Urothelium cell line (cell line): ENCODE measurements at regions not wholly inside any gene's neighbourhood (a gene's known extent, or its start where the extent isn't known, plus 50 kb on each side); places are given as distances from the start of the nearest gene placed in this dataset.
"Not testable (repeated sequence)": the region's sequence is repeated elsewhere in the genome, so short reads cannot be mapped to it uniquely, and the experiment has no call there.

Experiments used
- DNase-seq: peaks from one replicate; pipeline ENCODE4 v3.0.0; 2011; ENCODE audit warnings: low spot score, mixed read lengths
- FAIRE-seq: peaks from 2 replicates; lab custom pipeline; 2011; peaks lifted over from hg19 to GRCh38; lab: Jason Lieb, UNC

DNA sequence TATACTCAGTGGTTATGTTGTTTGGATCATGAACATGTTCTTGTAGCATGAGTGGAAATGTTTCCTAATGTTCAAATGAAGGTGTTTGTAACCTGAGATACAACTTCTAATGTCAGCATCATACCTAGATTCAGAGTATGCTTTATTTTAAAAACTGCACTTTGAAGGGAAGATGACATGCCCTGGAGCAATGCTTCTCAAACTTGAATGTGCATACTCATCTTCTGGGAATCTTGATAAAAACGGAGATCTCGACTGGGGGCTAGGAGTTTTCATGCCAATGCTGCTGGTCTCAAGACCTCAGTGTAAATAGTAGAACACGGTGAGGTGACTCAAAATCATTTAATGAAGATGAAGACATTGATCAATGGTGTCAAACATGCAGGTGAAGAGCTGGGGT lies 440.0 kb upstream of the NOX3 start:
- DNase-seq: no peak
- no peak for FAIRE-seq

- FAIRE-seq (peak; percentile 52), DNase-seq (no peak)
These were observed 439.1 kb upstream of the NOX3 start for GRCh38 chr6:155894758-155895157.

GRCh38 chr6:155894262-155894661 lies 438.6 kb upstream of the NOX3 start:
- FAIRE-seq: no peak
- DNase-seq: no peak

- DNase-seq: no peak
- FAIRE-seq: no peak
These were observed 434.8 kb upstream of the NOX3 start for GRCh38 chr6:155890409-155890808.

GRCh38 chr6:155889410-155889809 lies 433.8 kb upstream of the NOX3 start:
- FAIRE-seq (no peak), DNase-seq (no peak)

GRCh38 chr6:155887421-155887820 lies 431.8 kb upstream of the NOX3 start:
- DNase-seq: no peak
- FAIRE-seq: no peak

DNA sequence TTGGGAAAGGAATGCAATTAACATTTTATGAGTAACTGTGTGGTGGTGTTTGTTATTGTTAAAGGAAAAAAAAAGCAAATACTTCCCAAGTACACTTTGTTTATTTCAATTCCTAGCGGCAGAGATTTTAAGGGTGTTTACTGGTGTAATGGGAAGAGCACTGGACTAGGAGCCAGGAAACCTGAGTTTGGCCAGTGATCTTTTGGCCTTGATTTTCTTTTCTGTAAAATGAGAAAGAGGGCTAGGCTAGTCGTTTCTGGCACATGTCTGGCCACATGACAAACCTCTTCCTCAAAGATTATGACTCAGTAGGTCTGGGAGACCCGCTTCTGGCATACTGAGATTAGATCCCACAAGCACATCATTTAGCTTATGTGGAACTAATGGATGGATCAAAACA lies 428.1 kb upstream of the NOX3 start:
- FAIRE-seq: no peak
- no peak for DNase-seq

DNA sequence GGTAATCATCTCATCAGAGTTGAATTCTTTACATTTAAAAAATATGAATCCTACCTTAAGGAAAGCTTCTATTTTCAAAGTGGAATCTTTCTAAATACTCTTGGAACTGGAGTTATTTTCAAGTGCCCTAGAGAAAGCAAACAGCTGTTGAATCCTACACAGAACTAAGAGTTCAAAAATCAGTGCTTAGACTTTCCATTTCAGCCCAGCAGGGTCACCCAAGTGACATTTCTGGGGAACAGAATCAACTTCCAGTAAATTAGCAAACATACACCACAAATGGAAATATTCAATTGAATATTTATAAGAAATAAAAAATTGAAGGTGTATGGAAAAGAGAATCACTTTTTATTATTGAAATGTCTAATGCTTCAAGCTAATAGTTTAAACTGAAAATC lies 427.7 kb upstream of the NOX3 start:
- DNase-seq (no peak), FAIRE-seq (no peak)

DNA sequence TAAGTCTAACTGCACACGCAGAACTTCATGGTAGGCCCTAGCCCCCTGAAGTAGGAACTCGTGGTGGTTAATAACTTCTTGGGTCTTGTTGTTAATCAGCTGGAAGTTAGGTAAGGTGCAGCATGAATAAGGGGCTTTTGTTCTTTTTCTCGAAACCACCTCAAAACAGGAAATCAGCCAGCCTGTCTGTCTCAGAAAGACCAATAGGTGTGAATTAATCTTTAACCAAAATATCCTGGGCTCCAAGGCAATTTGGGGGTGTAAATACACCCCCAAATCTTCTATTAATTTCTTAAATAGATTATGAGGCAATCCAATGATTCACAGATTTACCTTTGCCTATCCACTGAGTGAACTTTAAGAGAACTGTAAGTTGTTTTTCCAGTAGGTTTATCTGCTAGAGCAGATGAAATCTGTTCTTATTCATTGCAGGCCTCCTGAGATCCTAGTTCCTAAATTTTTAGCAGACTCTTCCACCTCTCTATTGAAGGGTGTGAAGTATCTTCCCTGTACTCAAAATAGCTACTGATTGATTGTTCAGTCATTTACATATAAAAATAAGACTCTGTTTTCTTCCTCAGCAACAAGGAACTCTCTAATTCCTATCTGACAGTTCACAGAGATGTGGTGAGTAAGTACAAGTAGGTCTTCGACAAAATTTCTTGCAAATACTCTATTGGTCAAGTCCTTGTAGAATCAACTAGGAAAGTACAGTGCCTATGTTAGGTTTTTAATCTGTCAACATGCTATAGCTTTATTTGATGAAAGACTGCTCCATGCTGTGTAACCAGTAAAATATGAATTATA lies 427.1 kb upstream of the NOX3 start:
- FAIRE-seq: no peak
- DNase-seq: no peak

GRCh38 chr6:155881826-155882526 lies 426.3 kb upstream of the NOX3 start:
- DNase-seq (no peak), FAIRE-seq (no peak)

DNA sequence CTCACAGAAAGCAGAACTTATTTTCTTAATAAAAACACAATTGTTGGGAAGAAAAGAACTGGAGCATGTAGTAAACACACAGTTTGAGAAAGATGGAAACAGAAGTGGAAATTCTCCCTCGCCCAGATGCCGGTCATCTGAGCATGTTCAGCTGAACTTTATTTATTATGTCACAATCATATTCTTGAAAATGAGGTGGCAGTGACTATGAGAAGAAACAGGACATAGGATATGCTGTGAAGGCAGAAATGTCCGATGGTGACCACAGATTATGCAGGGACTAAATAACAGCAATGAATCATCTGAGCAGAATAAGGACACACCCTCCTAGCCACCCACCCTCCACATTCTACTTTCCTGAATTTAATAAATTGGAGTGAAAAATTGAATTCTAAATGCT lies 425.3 kb upstream of the NOX3 start:
- no peak for FAIRE-seq

GRCh38 chr6:155872961-155873360 lies 417.3 kb upstream of the NOX3 start:
- DNase-seq (no peak), FAIRE-seq (no peak)

More for the DNA sequence above, 425.3 kb upstream of the NOX3 start:
- DNase-seq: no peak

DNA sequence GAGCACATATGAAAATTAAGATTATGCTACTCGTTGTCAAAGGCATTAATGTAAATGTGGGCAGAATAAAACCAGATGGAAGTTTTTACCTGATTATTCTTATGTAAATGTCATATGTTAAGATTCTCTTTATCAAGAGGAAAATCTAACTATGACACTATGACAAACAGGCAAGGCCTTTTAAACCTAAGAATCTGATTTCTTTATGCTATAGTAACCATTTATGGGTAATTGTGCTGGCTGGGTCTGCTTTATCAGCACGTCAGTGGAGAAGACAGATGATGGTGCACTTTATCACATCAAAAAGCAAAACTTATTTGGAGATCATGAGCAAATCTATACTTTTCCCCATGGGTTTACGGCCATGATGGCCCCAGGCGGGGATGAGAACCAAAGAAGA lies 412.0 kb upstream of the NOX3 start:
- no peak for DNase-seq

DNA sequence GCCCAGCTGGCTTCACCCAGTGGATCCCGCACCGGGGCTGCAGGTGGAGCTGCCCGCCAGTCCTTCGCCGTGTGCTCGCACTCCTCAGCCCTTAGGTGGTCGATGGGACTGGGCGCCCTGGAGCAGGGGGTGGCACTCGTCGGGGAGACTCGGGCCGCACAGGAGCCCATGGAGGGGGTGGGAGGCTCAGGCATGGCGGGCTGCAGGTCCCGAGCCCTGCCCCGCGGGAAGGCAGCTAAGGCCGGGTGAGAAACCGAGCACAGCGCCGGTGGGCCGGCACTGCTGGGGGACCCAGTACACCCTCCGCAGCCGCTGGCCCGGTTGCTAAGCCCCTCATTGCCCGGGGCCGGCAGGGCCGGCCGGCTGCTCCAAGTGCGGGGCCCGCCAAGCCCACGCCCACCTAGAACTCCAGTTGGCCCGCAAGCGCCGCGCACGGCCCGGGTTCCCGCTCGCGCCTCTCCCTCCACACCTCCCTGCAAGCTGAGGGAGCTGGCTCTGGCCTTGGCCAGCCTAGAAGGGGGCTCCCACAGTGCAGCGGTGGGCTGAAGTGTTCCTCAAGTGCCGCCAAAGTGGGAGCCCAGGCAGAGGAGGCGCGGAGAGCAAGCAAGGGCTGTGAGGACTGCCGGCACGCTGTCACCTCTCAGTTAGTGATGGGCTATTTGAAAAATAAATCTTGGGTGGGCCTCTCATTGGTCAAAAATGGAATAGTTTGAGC lies 411.2 kb upstream of the NOX3 start:
- not testable (repeated sequence) for DNase-seq, FAIRE-seq

More for the DNA sequence above, 412.0 kb upstream of the NOX3 start:
- no peak for FAIRE-seq

DNA sequence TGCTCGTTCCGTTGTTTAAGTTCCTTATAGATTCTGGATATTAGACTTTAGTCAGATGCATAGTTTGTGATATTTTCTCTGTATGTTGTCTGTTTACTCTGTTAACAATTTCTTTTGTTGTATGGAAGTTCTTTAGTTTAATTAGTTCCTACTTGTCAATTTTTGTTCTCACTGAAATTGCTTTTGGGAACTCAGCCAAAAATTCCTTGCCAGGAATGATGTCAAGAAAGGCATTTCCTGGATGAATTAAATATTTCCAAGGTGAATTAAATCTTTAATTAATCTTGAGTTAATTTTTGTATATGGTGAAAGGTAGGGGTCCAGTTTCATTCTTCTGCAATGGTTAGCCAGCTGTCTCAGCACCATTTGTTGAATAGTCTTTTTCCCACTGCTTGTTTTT lies 406.2 kb upstream of the NOX3 start:
- FAIRE-seq: no peak
- DNase-seq: no peak

- DNase-seq, FAIRE-seq: not testable (repeated sequence)
These were observed 403.3 kb upstream of the NOX3 start for GRCh38 chr6:155858906-155859305.

DNA sequence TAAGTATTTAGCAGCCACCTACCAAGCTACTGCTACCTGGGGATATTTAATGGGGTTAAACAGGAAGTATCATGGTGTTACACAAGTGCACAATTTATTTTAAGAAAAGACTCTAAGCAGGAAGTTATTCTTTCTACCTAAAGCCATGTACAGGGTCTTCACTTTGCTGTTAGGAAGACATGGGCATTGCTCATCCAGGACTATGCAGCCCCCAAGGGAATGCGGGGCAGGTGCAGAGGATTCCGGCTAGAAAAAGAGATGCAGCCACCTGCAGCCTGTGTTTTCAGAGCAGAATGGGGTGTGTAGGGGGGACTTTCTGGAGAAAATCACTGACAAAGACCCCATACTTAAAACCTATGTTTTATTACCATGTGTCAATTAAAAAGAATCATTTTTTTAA lies 399.1 kb upstream of the NOX3 start:
- FAIRE-seq (no peak), DNase-seq (no peak)

GRCh38 chr6:155853011-155853410 lies 397.4 kb upstream of the NOX3 start:
- no peak for FAIRE-seq
- no peak for DNase-seq

- peak; percentile 79 for FAIRE-seq
These were observed 394.8 kb upstream of the NOX3 start for GRCh38 chr6:155850408-155850841.

DNA sequence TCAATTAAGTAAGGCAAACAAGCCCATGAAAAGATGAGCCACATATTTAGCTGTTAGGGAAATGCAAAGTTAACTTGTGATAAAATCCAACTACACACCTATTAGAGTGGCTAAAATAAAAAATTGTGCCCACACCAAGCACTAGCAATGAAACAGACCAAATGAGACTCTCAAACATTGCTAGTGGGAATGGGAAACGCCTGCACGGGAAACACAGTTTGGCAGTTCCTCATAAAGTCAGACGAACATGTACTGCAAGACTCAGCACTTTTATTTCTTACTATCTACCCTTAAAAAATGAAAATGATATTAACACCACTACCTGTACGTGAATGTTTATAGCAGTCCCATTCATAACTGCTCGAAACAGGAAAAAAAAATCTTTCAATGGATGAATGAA lies 392.1 kb upstream of the NOX3 start:
- no peak for DNase-seq
- no peak for FAIRE-seq

More at GRCh38 chr6:155850408-155850841, 394.8 kb upstream of the NOX3 start:
- DNase-seq: peak; percentile 27

DNA sequence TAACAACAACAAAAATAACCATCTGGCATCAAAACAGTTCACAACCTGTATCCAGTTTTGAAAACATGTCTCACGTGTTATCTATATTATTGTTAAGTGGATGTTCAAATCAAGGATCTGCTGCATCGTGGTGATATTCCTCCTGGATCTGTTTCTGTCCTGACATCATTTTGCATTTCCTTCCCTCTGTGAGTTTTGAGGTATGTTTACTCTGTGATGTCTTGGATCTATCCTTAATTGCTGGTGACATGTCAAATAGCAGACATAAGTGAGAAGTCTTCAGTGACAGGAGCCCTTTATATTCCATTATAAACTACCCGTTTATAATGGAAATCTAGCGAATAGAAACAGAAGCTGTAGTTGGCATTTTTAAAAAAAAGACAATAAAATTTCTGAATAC lies 381.8 kb upstream of the NOX3 start:
- no peak for FAIRE-seq
- no peak for DNase-seq

DNA sequence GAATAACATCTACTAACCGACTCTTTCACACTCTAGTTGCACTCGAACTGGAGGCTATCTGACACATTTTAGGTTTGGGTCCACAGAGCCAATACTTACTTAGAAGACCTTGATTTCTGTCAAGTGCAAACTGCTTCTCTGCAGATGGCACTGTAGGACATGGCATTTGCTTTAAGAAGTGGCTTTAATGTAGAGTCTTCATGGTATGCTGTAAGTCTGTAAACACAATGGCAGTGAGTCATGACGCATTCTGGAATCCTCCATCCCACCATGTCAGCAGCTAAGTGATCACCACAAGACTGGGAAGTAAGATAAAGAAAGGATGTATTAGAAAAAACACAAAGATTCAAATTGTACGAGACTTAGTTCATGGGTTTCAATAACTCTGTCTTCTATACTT lies 377.0 kb upstream of the NOX3 start:
- DNase-seq (peak; percentile 9), FAIRE-seq (no peak)
